ENCODE measurements at regions not wholly inside any gene's neighbourhood (a gene's known extent, or its start where the extent isn't known, plus 50 kb on each side); places are given as distances from the start of the nearest gene placed in this dataset.
A peak's percentile ranks its signal among the peaks of the same experiment; 100 is the strongest.

DNA sequence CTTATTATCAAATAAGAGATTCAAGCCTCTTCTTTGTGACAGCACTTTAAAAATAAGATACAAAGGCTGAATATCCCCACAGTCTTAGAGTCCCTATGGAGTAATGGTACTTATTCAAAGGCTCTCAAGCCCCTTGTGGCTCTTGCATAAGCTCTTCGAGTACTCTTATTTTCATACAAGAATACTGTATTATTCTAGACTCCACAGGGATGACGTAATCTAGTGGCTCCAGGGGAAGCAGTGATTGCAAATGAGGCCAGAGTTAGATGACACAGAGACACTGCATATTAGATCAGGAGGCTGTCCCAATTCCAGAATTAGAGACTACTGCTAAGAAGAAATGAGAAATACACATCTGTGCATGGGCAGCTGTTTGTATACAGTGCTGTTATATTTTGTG is 1195.9 kb upstream of the MAP3K7 start:
- H3K4me1 ChIP-seq (ENCODE audit: control insufficient read depth in 5 of 5, insufficient read depth in 5 of 5, low read length in 5 of 5), result no peaks in the 10 kb centered on the region
- no peaks in the 10 kb centered on the region for H3K27me3 ChIP-seq (ENCODE audit: control insufficient read depth in 3 of 3, insufficient read depth in 3 of 3, low read length in 2 of 3)
- H3K36me3 ChIP-seq (ENCODE audit: control insufficient read depth in 4 of 4, insufficient read depth in 4 of 4, low read length in 4 of 4), result no peaks in the 10 kb centered on the region
- DNase-seq (peak in 1 of 3 donors; percentile 22), ATAC-seq (ENCODE audit: insufficient read depth, low FRiP score) (no peak)
- no peak overlapping the region for H3K9ac ChIP-seq (ENCODE audit: insufficient read depth in 1 of 2, low read length in 2 of 2)
- H3K9me3 ChIP-seq (ENCODE audit: control insufficient read depth in 4 of 4, insufficient read depth in 3 of 4, low read length in 3 of 4), result no peaks in the 10 kb centered on the region
- TF ChIP-seq, protein P1, sequence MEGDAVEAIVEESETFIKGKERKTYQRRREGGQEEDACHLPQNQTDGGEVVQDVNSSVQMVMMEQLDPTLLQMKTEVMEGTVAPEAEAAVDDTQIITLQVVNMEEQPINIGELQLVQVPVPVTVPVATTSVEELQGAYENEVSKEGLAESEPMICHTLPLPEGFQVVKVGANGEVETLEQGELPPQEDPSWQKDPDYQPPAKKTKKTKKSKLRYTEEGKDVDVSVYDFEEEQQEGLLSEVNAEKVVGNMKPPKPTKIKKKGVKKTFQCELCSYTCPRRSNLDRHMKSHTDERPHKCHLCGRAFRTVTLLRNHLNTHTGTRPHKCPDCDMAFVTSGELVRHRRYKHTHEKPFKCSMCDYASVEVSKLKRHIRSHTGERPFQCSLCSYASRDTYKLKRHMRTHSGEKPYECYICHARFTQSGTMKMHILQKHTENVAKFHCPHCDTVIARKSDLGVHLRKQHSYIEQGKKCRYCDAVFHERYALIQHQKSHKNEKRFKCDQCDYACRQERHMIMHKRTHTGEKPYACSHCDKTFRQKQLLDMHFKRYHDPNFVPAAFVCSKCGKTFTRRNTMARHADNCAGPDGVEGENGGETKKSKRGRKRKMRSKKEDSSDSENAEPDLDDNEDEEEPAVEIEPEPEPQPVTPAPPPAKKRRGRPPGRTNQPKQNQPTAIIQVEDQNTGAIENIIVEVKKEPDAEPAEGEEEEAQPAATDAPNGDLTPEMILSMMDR (IDR thresholded peaks at IDR 0.05; ENCODE audit: control extremely low read depth, extremely low read depth), result no peak
- no peak overlapping the region for H3K27ac ChIP-seq (ENCODE audit: low read depth in 1 of 2, low read length in 1 of 2)
- WGBS, 2 donors, result 56 to 70% methylated on average over 2 of the region's 2 CpGs
- no peak overlapping the region for H3K4me3 ChIP-seq

DNA sequence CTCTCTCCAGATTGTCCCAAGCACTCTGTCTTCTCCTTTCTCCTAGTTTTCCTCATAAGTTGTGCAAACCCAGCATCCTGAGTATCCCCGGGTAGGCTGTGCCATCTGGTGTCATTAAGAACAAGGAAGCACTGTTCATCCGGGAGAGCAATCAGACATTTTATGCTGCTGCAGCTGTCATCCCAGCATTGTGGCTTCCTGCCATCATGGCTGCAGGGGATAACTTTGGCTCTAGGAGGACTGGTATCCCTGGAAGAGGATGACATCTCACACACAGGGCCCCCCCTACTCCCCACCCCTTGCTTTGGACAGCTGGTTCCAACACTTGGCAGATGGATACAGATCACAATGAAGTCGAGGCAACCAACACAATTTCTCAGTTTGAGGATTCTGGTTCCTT is 1195.1 kb upstream of the MAP3K7 start:
- H3K27me3 ChIP-seq (ENCODE audit: control insufficient read depth in 3 of 3, insufficient read depth in 3 of 3, low read length in 2 of 3), result no peaks in the 10 kb centered on the region
- TF ChIP-seq, protein P1 (IDR thresholded peaks at IDR 0.05; ENCODE audit: control extremely low read depth, extremely low read depth), result no peak
- WGBS, 2 donors, result 68 to 76% methylated on average over 3 of the region's 3 CpGs
- H3K4me3 ChIP-seq, result no peak overlapping the region
- no peak overlapping the region for H3K9ac ChIP-seq (ENCODE audit: insufficient read depth in 1 of 2, low read length in 2 of 2)
- peak in 1 of 3 donors; percentile 4 for DNase-seq
- peaks cover 0 to 1% (median 0%) of the 10 kb centered on the region in 4 donors for H3K9me3 ChIP-seq (ENCODE audit: control insufficient read depth in 4 of 4, insufficient read depth in 3 of 4, low read length in 3 of 4)
- H3K27ac ChIP-seq (ENCODE audit: low read depth in 1 of 2, low read length in 1 of 2), result no peak overlapping the region
- H3K4me1 ChIP-seq (ENCODE audit: control insufficient read depth in 5 of 5, insufficient read depth in 5 of 5, low read length in 5 of 5), result no peaks in the 10 kb centered on the region
- ATAC-seq (ENCODE audit: insufficient read depth, low FRiP score), result no peak
- no peaks in the 10 kb centered on the region for H3K36me3 ChIP-seq (ENCODE audit: control insufficient read depth in 4 of 4, insufficient read depth in 4 of 4, low read length in 4 of 4)

DNA sequence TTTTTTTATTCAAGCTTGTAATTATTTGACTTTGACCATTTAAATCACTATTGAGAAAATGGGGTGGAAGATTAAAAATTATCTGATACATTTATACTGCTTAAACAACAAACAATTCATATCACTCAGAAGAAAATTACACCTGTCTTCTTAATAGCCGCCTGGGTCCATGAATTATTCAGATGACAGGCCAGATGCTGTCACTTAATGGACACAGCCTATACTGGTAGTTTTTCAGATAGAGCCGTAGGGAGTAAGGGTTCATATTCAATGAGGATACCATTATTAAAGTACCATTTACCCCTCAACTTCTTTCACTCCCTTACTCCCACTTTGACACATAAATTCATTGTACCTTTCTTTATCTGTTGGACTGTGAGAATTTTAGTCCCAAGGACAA is 1193.4 kb upstream of the MAP3K7 start:
- ATAC-seq (ENCODE audit: insufficient read depth, low FRiP score) (no peak), DNase-seq (no peak)
- Histone ChIP-seq H3K9ac (ENCODE audit: insufficient read depth in 1 of 2, low read length in 2 of 2) (no peak overlapping the region), H3K27ac (ENCODE audit: low read depth in 1 of 2, low read length in 1 of 2) (no peak overlapping the region), H3K9me3 (ENCODE audit: control insufficient read depth in 4 of 4, insufficient read depth in 3 of 4, low read length in 3 of 4) (peaks cover 0 to 6% (median 0%) of the 10 kb centered on the region in 4 donors), H3K27me3 (ENCODE audit: control insufficient read depth in 3 of 3, insufficient read depth in 3 of 3, low read length in 2 of 3) (no peaks in the 10 kb centered on the region), H3K4me3 (no peak overlapping the region), H3K4me1 (ENCODE audit: control insufficient read depth in 5 of 5, insufficient read depth in 5 of 5, low read length in 5 of 5) (no peaks in the 10 kb centered on the region), H3K36me3 (ENCODE audit: control insufficient read depth in 4 of 4, insufficient read depth in 4 of 4, low read length in 4 of 4) (no peaks in the 10 kb centered on the region)
- WGBS, 2 donors, result 87 to 90% methylated on average over 2 of the region's 2 CpGs
- TF ChIP-seq, protein P1 (IDR thresholded peaks at IDR 0.05; ENCODE audit: control extremely low read depth, extremely low read depth), result no peak

DNA sequence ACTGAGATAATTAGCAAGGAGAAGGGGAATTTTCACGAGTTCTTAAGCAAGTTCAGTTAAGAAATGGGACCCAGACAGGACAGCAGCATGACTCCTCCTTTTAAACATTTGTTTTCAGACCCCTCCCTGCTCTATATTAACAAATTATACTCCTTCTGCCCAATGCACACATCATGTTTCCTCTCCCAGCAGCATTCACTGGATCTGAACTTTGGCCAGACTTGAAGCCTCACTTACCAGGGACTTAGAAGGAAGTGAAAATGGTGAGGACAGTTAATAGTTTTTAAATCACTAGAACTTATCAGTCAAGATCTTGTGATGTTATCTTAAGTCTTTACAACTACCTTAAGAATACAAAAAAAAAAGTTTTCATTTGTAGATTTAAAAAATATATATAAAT is 1174.7 kb upstream of the MAP3K7 start:
- WGBS, 2 donors, result 50 to 59% methylated on average over 1 of the region's 1 CpG
- H3K27ac ChIP-seq (ENCODE audit: low read depth in 1 of 2, low read length in 1 of 2), result no peak overlapping the region
- ATAC-seq (ENCODE audit: insufficient read depth, low FRiP score), result no peak

More for the DNA sequence above, 1174.7 kb upstream of the MAP3K7 start:
- DNase-seq, result no peak
- Histone ChIP-seq H3K9ac (ENCODE audit: insufficient read depth in 1 of 2, low read length in 2 of 2) (no peak overlapping the region), H3K4me1 (ENCODE audit: control insufficient read depth in 5 of 5, insufficient read depth in 5 of 5, low read length in 5 of 5) (no peaks in the 10 kb centered on the region), H3K4me3 (no peak overlapping the region), H3K27me3 (ENCODE audit: control insufficient read depth in 3 of 3, insufficient read depth in 3 of 3, low read length in 2 of 3) (no peaks in the 10 kb centered on the region), H3K36me3 (ENCODE audit: control insufficient read depth in 4 of 4, insufficient read depth in 4 of 4, low read length in 4 of 4) (no peaks in the 10 kb centered on the region), H3K9me3 (ENCODE audit: control insufficient read depth in 4 of 4, insufficient read depth in 3 of 4, low read length in 3 of 4) (no peaks in the 10 kb centered on the region)
- TF ChIP-seq, protein P1 (IDR thresholded peaks at IDR 0.05; ENCODE audit: control extremely low read depth, extremely low read depth), result no peak

Measured in lung (tissue), 11 donors.